Endodermal cell (in vitro differentiated cells): ENCODE measurements at regions not wholly inside any gene's neighbourhood (a gene's known extent, or its start where the extent isn't known, plus 50 kb on each side); places are given as distances from the start of the nearest gene placed in this dataset.
"Not testable (repeated sequence)": the region's sequence is repeated elsewhere in the genome, so short reads cannot be mapped to it uniquely, and the experiment has no call there.

Experiments used
- DNase-seq: peaks from one replicate; pipeline ENCODE4 v3.0.0-alpha.2; 2017
- H3K27ac ChIP-seq: 2 replicates; pipeline ENCODE4 v1.5.1; 2013; ENCODE audit warnings: mild to moderate bottlenecking, low read depth, low read length, moderate library complexity
- H3K27me3 ChIP-seq: 2 replicates; pipeline ENCODE4 v1.6.1; 2013; ENCODE audit warnings: mild to moderate bottlenecking, low read length, moderate library complexity; ENCODE audit not compliant: insufficient read depth, control insufficient read depth, poor library complexity, severe bottlenecking
- H3K36me3 ChIP-seq: 2 replicates; pipeline ENCODE4 v1.7.0; 2013; ENCODE audit warnings: mild to moderate bottlenecking, low read length, moderate library complexity; ENCODE audit not compliant: control insufficient read depth, insufficient read depth
- H3K4me1 ChIP-seq: one replicate; pipeline ENCODE4 v1.7.0; 2013; ENCODE audit warnings: low read length; ENCODE audit not compliant: control insufficient read depth, insufficient read depth
- H3K4me3 ChIP-seq: 2 replicates; pipeline ENCODE4 v1.5.1; 2013; ENCODE audit warnings: mild to moderate bottlenecking, low read length, moderate library complexity
- H3K9ac ChIP-seq: 2 replicates; pipeline ENCODE4 v1.6.1; 2013; ENCODE audit warnings: mild to moderate bottlenecking, low read length, moderate library complexity; ENCODE audit not compliant: poor library complexity, severe bottlenecking; ENCODE audit errors: extremely low read depth
- H3K9me3 ChIP-seq: 2 replicates; pipeline ENCODE4 v1.6.1; 2013; ENCODE audit warnings: mild to moderate bottlenecking, low read length, moderate library complexity; ENCODE audit not compliant: control insufficient read depth
- H3K27ac Mint-ChIP-seq: 2 replicates; pipeline ENCODE4 v1.8.0; 2020; ENCODE audit warnings: mixed read lengths
- H3K27me3 Mint-ChIP-seq: 2 replicates; pipeline ENCODE4 v1.8.0; 2021; ENCODE audit warnings: mild to moderate bottlenecking, mixed read lengths; ENCODE audit not compliant: insufficient read depth
- H3K36me3 Mint-ChIP-seq: 2 replicates; pipeline ENCODE4 v1.8.0; 2020; ENCODE audit warnings: low read depth, mixed read lengths
- H3K4me1 Mint-ChIP-seq: 2 replicates; pipeline ENCODE4 v1.8.0; 2020; ENCODE audit warnings: mixed read lengths
- H3K4me3 Mint-ChIP-seq: 2 replicates; pipeline ENCODE4 v1.8.0; 2020; ENCODE audit warnings: mild to moderate bottlenecking, moderate library complexity, mixed read lengths
- H3K9me3 Mint-ChIP-seq: 2 replicates; pipeline ENCODE4 v1.8.0; 2020; ENCODE audit warnings: mild to moderate bottlenecking, mixed read lengths
- CTCF ChIP-seq: fragments of 200-600 bp; sonication (generic); conservative IDR thresholded peaks from 2 replicates; pipeline ENCODE4 v1.5.0; 2021; ENCODE audit warnings: antibody characterized with exemption, mild to moderate bottlenecking
- WGBS, 2 experiments: methylation state at CpG; one replicate each; pipeline versions ENCODE4 v1.1.5 to v1.1.7; 2013; ENCODE audit warnings: missing lambda C conversion rate in 2 of 2, mixed read lengths in 1 of 2; ENCODE audit not compliant: insufficient coverage in 1 of 2, insufficient read length in 1 of 2; 5-methylcytosine and 5-hydroxymethylcytosine counted together

GRCh38 chr11:13215149-13215548 is 62.4 kb upstream of the BMAL1 start:
- H3K27me3 Mint-ChIP-seq = peaks cover 20% of the 10 kb centered on the region
- no peak overlapping the region for H3K4me3 ChIP-seq
- peaks cover 5% of the 10 kb centered on the region for H3K4me1 ChIP-seq
- H3K4me1 Mint-ChIP-seq = peaks cover 10% of the 10 kb centered on the region
- 95 to 100% methylated on average over 2 to 4 of the region's 4 CpGs for WGBS, 2 experiments
- no peaks in the 10 kb centered on the region for H3K36me3 Mint-ChIP-seq
- no peak overlapping the region for H3K4me3 Mint-ChIP-seq
- H3K9ac ChIP-seq = no peak overlapping the region
- peaks cover 4% of the 10 kb centered on the region for H3K27me3 ChIP-seq
- TF ChIP-seq CTCF = no peak
- peaks cover 1% of the 10 kb centered on the region for H3K9me3 Mint-ChIP-seq
- H3K9me3 ChIP-seq = no peaks in the 10 kb centered on the region
- no peaks in the 10 kb centered on the region for H3K36me3 ChIP-seq
- H3K27ac Mint-ChIP-seq = no peak overlapping the region
- no peak overlapping the region for H3K27ac ChIP-seq
- no peak for DNase-seq

- Mint-ChIP-seq H3K9me3 (peaks cover 1% of the 10 kb centered on the region), H3K27ac (peak overlapping the region; percentile 69), H3K27me3 (peaks cover 24% of the 10 kb centered on the region), H3K4me3 (no peak overlapping the region), H3K4me1 (peaks cover 13% of the 10 kb centered on the region), H3K36me3 (no peaks in the 10 kb centered on the region)
- H3K9me3 ChIP-seq = no peaks in the 10 kb centered on the region
- no peak for TF ChIP-seq CTCF
- H3K4me3 ChIP-seq = no peak overlapping the region
- 52 to 69% methylated on average over 8 of the region's 8 CpGs for whole genome bisulfite sequencing, 2 experiments
- no peak overlapping the region for H3K9ac ChIP-seq
- peak; percentile 86 for DNase-seq
- peaks cover 6% of the 10 kb centered on the region for H3K4me1 ChIP-seq
- peaks cover 4% of the 10 kb centered on the region for H3K27me3 ChIP-seq
- H3K36me3 ChIP-seq = no peaks in the 10 kb centered on the region
- H3K27ac ChIP-seq = peak overlapping the region; percentile 29
Observed at GRCh38 chr11:13216019-13216710, 61.4 kb upstream of the BMAL1 start.

GRCh38 chr11:13216711-13217075 is 60.9 kb upstream of the BMAL1 start:
- 92 to 100% methylated on average over 2 to 3 of the region's 3 CpGs for WGBS, 2 experiments
- H3K4me1 ChIP-seq = peaks cover 9% of the 10 kb centered on the region
- no peaks in the 10 kb centered on the region for H3K36me3 Mint-ChIP-seq
- TF ChIP-seq CTCF = no peak
- no peak overlapping the region for H3K9ac ChIP-seq
- DNase-seq = no peak
- H3K4me1 Mint-ChIP-seq = peaks cover 16% of the 10 kb centered on the region
- H3K9me3 Mint-ChIP-seq = peaks cover 1% of the 10 kb centered on the region
- no peaks in the 10 kb centered on the region for H3K9me3 ChIP-seq
- H3K27me3 ChIP-seq = peaks cover 4% of the 10 kb centered on the region
- peaks cover 24% of the 10 kb centered on the region for H3K27me3 Mint-ChIP-seq
- H3K27ac Mint-ChIP-seq = no peak overlapping the region
- H3K36me3 ChIP-seq = no peaks in the 10 kb centered on the region
- H3K27ac ChIP-seq = peak overlapping the region; percentile 29
- no peak overlapping the region for H3K4me3 Mint-ChIP-seq
- no peak overlapping the region for H3K4me3 ChIP-seq

- DNase-seq, H3K36me3 Mint-ChIP-seq, H3K27me3 ChIP-seq, H3K9me3 Mint-ChIP-seq, H3K27ac ChIP-seq, H3K9ac ChIP-seq, H3K9me3 ChIP-seq, H3K4me3 Mint-ChIP-seq, H3K27ac Mint-ChIP-seq, H3K36me3 ChIP-seq, H3K4me3 ChIP-seq: not testable (repeated sequence)
- H3K27me3 Mint-ChIP-seq = peaks cover 29% of the 10 kb centered on the region
- 93% methylated on average over 1 of the region's 1 CpG; no CpG with 5 or more reads in 1 of the 2 experiments for WGBS, 2 experiments
- peaks cover 25% of the 10 kb centered on the region for H3K4me1 Mint-ChIP-seq
- H3K4me1 ChIP-seq = peaks cover 19% of the 10 kb centered on the region
Observed at GRCh38 chr11:13218685-13219084, 58.9 kb upstream of the BMAL1 start.
